ENCODE measurements at regions not wholly inside any gene's neighbourhood (a gene's known extent, or its start where the extent isn't known, plus 50 kb on each side); places are given as distances from the start of the nearest gene placed in this dataset.

DNA sequence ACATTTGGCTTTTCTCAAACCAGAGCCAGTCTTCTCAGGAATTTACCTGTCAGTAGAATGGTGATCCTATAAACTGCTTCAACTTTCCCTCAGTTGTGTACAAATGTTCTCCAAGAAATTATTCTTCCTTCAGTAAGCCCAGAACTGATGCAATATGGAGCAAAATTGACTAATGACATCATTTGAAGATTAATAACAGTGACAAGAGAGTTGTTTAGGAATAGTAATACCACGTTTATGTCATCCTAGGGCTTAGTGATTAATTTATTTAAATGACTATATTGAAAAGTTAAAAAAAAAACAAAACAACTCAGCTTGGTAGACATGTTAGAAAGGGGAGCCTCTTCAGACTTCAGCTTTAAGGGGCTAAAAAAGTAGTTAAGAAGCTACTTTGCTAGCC is 933.2 kb downstream of the GATA3 start:
- no peak for DNase-seq (ENCODE audit: low read depth)

- no peak for DNase-seq (ENCODE audit: low read depth)
Observed at GRCh38 chr10:8990280-8990987, 935.9 kb downstream of the GATA3 start.

- DNase-seq (ENCODE audit: low read depth) = no peak
Observed at GRCh38 chr10:8992009-8992408, 937.5 kb downstream of the GATA3 start.

DNA sequence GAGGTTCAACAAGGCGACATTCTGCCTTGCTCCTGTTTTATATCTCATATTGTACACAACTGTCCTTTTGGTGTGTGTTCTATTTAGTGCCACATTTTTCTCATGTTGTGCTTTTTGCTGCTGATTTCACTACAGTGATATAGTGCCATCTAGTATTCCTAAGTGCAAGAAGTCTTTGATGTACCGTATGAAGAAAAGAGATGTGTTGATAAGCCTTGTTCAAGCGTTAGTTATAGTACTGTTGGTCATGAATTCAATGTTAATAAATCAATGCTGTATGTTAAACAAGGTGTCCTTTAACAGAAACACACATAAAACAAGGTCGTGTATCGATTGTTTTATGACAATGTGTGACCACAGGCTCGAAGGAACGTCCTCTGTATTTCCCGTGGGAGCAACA is 939.4 kb downstream of the GATA3 start:
- no peak for DNase-seq (ENCODE audit: low read depth)

- no peak for DNase-seq (ENCODE audit: low read depth)
Observed at GRCh38 chr10:8998751-8999150, 944.3 kb downstream of the GATA3 start.

DNA sequence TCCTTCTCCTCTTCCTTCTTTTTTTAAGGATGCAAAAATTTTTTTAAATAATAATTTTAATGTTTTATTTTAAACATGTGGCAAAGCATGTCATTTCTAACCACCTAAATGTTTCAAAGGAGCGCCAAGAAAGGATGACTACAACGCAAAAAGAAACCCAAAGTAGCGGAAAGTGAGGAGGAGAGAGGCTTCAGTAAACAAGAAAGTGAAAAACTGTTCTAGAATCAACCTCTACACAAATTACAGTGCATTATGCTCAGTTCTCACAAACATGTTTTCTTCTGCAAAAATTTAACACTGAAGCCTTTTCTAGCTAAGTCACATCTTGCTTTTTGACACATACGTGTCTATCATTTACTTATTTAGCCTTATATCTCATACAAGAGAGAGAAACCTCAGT is 948.6 kb downstream of the GATA3 start:
- DNase-seq (ENCODE audit: low read depth) = no peak

DNA sequence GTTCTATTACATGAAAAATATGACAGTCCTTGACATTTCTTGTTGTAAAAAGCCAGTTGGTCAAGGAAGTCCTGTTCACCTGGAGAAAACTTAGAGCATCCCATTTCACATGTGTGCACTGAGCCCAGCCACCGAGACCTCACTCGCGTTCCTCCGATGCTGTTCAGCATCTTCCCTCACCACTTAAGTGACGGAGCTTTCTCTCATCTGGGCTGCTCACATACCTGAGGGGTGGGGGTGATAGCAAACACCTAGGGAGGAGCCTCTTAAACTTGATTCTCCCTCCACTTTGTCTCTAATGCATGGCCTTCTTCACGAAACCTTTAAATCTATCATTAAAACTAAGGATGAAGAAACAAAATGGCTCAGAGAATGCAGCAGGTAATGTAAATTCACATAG is 950.2 kb downstream of the GATA3 start:
- DNase-seq (ENCODE audit: low read depth) = no peak

DNA sequence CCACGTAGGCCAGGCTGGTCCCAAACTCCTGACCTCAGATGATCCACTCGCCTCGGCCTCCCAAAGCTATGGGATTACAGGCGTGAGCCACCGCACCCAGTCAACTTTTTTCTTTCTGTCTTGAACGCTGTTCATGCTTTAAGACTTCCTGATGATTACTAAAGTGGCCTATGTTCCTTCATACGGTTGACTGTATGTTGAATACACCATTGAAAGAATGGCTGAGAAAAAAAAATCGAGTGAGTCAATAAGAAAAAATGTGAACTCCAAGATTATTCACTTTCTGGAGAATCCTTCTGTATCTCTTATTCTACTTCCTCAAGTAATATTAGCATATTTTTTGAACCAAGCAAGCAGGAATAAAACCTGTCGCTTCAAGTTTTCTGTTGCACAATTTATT is 955.0 kb downstream of the GATA3 start:
- no peak for DNase-seq (ENCODE audit: low read depth)

DNA sequence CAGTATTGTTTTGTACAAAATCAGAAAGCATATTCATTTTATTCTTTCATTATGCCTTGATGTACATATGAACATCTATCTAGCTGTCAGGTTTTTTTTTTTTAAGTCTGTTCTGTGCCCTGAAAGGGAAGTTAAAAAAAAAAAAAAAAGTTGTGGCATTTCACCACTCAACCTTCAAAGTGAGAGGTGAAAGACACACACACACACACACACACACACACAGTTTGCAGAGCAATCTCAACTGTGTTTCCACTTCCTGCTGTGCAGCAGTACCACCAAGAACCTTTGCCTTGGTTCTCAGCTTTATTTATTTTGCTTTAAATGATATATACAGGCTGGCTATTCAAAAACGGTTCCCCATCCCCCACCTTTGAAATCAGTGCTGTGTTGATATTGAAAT is 955.6 kb downstream of the GATA3 start:
- DNase-seq (ENCODE audit: low read depth) = no peak

DNA sequence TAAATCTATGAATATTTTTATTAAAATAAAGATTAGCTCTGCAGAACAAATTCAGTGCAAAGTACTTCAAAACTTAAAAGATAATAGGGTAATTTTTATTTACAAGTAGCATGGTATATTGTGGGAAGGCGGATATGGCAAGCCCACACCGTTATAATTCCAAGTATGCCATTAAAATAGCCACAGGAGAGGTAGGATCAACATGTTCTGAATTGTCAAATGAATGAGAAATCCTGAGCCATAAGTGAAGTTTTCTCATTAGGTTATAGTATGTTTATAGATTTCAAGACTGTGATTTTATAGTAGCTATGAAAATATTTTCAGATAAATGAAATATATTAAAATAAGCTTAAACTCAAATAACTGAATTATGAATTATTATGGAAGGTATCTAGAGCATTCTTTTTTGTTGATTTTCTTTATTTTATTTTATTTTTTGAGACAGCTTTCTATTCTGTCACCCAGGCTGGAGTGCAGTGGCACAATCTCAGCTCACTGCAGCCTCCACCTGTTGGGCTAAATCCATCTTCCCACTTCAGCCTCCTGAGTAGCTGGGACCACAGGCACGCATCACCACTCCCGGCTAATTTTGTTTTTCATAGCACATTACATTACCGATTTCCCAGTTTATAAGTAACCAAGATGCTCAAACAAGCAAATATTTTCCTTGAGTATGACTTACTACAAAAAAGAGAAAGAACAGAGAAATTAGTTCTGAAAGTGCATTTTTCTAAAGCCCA is 956.6 kb downstream of the GATA3 start:
- no peak for DNase-seq (ENCODE audit: low read depth)

DNA sequence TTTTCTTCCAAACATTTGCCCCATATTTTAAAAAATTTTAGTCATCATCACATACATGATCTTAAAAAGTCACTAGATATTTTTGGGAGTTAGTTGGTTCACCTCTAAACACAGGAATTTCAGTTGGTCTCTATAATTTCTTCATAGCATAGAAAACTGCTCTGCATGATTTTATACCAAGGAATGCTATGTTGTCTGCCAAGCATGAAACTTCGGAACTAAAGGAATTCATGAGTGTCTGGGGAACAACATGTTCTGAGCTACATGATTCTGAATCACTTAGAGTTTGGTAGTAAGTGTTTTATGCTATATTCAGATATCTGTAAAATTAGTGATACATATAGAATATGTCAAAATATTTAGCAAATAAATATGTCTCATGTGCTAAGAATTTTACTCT is 957.8 kb downstream of the GATA3 start:
- no peak for DNase-seq (ENCODE audit: low read depth)

DNA sequence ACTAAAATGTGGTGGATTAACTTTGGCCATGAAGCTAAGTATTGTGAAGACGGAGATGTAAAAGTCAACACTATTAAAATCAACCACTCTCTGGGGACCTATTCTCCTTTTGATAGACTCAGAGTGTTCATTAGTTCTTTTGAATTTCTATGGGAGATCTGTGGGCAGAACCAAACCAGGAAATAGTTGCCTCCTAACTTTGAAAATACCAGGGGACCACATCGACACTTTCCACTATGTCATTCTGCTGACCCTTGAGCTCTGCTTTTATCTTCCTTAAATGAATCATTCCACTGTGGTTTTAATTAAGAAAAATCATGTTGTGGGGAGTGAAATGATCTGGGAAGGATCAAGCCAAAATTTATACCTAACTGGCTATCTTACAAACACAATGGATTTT is 960.5 kb downstream of the GATA3 start:
- DNase-seq (ENCODE audit: low read depth) = no peak

DNA sequence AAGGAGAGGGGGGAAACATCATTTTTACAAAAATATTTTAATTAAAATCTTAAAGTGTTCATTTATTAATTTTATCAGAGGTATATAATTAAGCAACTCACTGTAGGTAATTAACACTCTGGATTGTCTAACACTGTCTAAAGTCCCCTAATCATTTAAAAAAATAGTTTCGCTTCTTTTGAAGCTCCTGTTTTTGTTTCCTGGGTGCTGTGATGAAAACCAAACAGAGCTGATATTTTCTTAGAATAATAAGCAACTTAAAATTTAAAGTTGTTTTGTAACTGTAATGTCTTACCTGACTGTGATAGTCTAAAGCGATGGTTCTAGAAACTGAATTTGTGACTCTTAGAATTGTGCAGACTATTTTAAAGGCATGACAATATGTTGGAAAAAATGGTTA is 961.0 kb downstream of the GATA3 start:
- no peak for DNase-seq (ENCODE audit: low read depth)

DNA sequence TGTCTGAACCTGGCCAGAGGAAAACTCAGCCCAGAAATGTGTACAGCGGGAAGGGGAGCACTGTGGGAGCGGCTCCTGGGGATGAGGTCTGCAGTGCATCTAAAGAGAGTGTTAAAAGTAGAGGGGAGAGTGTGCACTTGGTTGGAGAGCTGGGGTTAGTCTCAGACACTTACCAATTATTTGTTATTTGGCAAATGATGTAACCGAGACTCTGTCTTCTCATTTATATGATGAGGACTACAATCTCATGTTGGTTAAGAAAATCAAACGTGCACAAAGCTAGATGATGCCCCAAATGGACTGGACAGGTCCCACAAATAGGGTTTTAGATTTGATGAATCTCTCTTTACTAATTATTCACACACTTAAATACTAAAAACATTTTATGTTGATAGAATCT is 962.4 kb downstream of the GATA3 start:
- DNase-seq (ENCODE audit: low read depth) = no peak

GRCh38 chr10:9018195-9019173 is 964.0 kb downstream of the GATA3 start:
- DNase-seq (ENCODE audit: low read depth) = no peak

DNA sequence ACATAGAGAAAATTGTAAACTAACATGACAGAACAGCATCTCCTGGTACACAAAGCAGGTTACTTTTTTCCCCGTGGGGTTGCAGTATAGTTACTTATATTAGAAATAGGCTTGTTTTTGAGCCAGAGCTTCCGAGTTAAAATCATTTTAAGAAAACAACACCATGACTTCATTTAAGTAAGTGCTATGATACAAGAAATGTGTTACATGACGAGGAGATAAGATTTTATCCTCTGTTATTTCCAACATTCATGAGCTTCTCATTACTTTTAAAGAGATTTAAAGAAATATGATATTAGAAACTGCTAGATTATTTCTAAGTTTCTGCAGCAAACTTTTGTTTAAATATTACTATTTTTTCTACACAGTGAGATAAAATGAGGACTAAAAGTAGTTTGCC is 968.7 kb downstream of the GATA3 start:
- no peak for DNase-seq (ENCODE audit: low read depth)

DNA sequence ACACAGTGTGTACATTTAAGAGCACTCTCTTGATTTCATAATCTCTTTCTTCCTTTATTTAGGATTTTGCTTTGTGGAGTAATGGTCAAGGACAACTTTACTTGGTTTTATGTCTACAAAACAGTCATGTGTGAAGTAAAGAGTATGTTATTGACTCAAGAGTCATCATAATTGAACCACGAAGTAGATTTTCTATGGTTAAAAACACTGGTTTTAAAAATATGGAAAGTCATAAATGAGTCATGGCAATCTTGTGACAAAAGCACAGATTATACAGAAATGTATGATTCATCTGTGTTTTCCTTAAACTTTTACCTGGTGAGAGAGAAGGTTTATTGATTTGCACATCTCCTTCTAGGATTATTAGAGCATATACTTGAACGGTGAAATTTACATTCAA is 969.7 kb downstream of the GATA3 start:
- no peak for DNase-seq (ENCODE audit: low read depth)

DNA sequence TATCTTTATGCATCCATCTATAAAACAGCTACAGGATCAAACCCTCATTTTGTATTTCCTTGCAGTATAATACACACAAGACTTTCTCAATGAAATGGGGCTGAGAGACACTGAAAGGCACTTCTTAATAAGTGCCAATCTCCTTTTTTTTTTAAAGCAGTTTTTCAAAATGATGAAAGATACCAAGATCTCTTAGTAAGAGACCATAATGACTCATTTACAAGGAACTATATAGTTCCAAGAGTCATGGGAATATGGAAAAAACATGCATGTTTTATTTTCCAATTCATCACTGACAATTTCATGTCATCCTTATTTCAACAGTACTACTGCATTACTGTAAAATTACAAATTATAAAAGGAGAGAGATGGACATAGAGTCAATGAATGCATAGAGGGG is 973.7 kb downstream of the GATA3 start:
- DNase-seq (ENCODE audit: low read depth) = no peak

DNA sequence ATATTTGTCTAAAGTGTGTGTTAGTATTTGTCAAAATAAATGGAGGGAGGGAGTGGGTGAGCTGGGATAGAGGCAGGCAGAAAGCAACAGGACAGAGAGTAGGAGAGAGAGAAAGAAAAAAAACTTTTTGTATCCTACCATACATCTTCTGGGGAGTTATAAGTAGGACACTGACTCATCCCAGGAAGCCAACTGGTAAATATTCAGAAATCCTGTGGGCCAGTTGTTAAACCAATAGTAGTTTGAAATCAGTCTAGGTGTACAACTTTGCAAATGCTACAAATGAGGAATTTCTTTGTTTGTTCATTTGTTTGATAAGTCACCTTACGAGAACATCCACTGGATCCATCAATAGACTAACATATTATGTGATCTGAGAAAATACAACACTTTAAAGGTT is 980.9 kb downstream of the GATA3 start:
- DNase-seq (ENCODE audit: low read depth) = no peak

- no peak for DNase-seq (ENCODE audit: low read depth)
Observed at GRCh38 chr10:9036711-9037204, 982.3 kb downstream of the GATA3 start.

GRCh38 chr10:9038146-9038714 is 983.7 kb downstream of the GATA3 start:
- no peak for DNase-seq (ENCODE audit: low read depth)

DNA sequence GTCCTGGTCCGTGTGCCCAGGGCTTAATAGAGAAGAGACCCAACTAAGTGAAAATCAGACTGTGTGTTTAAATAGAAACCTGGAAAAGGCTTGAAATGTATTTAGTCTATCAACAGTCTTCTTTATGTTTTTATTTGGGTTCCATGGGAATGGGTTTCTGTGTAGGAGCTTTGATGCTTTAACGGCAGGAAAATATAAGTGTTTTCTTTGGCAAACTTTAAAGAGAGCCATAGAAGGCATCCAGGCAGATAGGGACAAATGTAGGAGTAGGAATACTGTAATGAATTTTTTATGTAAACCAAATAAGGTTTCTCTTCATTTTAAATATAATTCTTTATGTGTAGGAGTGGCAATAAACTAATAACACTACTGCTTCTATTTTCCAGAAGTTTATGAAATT is 989.0 kb downstream of the GATA3 start:
- no peak for DNase-seq (ENCODE audit: low read depth)

Measured in activated T-cell treated with anti-CD3 and anti-CD28 coated beads for 48 hours (primary cell).